ENCODE measurements at regions not wholly inside any gene's neighbourhood (a gene's known extent, or its start where the extent isn't known, plus 50 kb on each side); places are given as distances from the start of the nearest gene placed in this dataset.

DNA sequence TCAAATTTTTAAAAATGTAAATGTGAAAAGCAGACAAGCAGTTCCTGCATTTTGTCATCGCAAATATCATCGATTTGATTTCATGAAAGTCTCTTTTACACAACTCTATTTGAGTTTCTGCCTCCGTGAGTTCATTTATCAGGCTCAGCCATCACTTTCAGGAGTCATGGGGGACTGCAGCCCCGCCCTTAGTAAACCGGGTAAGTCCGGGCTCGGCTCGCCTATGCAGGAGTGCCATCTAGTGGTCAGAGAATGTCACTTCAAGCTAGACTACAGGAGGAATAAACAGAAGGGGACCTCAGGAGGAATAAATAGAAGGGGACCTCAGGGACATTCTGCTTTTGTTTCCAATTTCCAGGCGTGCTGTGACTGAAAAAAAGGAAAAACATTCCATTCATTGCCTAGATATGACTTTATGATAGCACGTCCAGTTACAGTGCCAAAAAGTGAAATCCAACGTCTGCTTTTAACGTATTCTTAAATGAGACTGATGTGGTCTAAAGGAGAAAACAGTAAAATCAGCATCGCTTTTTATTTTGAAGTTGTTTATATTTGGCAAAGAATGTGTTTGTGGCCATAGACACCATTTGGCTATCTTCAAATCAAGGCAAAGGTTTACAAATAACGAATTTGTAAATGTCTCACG, 333.9 kb downstream of the HACE1 start (continued):
- TF ChIP-seq ARHGAP35 (CRISPR knock-in tag; IDR thresholded peaks at IDR 0.05; ENCODE audit: borderline replicate concordance) (no peak), MYC (CRISPR knock-in tag; IDR thresholded peaks at IDR 0.05; ENCODE audit: borderline replicate concordance) (no peak), KMT2B (CRISPR knock-in tag; IDR thresholded peaks at IDR 0.05) (no peak), POLR2AphosphoS5 (IDR thresholded peaks at IDR 0.05; ENCODE audit: low read depth, low read length) (no peak), KDM5A (IDR thresholded peaks at IDR 0.05; ENCODE audit: borderline replicate concordance, low read length) (peak; percentile 29; the same call in 1 of the 2 replicates), ZMAT3 (CRISPR knock-in tag; conservative IDR thresholded peaks at IDR 0.05) (no peak), ZNF333 (CRISPR knock-in tag; IDR thresholded peaks at IDR 0.05; ENCODE audit: borderline replicate concordance) (no peak), MAFG (CRISPR knock-in tag; IDR thresholded peaks at IDR 0.05) (no peak), ZFP36 (IDR thresholded peaks at IDR 0.05; ENCODE audit: borderline replicate concordance, low read depth, low read length, partially characterized antibody) (no peak), RAD21 (CRISPR knock-in tag; IDR thresholded peaks at IDR 0.05) (peak; percentile 80), MEF2D (CRISPR knock-in tag; IDR thresholded peaks at IDR 0.05) (0 out of 2 replicates have a peak, but pooled peaks have one; percentile 38), ETV5 (CRISPR knock-in tag; IDR thresholded peaks at IDR 0.05; ENCODE audit: borderline replicate concordance) (no peak), GATAD2A (CRISPR knock-in tag; IDR thresholded peaks at IDR 0.05) (no peak), DMAP1 (CRISPR knock-in tag; IDR thresholded peaks at IDR 0.05) (no peak), CHD2 (IDR thresholded peaks at IDR 0.05; ENCODE audit: low read depth, low read length) (no peak), ZSCAN29 (CRISPR knock-in tag; conservative IDR thresholded peaks at IDR 0.05) (no peak), PLRG1 (conservative IDR thresholded peaks at IDR 0.05) (no peak), CBX5 (CRISPR knock-in tag; IDR thresholded peaks at IDR 0.05; ENCODE audit: borderline replicate concordance) (no peak), ZNF230 (CRISPR knock-in tag; IDR thresholded peaks at IDR 0.05) (no peak), SALL1 (CRISPR knock-in tag; IDR thresholded peaks at IDR 0.05) (0 out of 2 replicates have a peak, but pooled peaks have one; percentile 31), TP53 (CRISPR knock-in tag; conservative IDR thresholded peaks at IDR 0.05) (no peak)
- TF ChIP-seq, protein P1, sequence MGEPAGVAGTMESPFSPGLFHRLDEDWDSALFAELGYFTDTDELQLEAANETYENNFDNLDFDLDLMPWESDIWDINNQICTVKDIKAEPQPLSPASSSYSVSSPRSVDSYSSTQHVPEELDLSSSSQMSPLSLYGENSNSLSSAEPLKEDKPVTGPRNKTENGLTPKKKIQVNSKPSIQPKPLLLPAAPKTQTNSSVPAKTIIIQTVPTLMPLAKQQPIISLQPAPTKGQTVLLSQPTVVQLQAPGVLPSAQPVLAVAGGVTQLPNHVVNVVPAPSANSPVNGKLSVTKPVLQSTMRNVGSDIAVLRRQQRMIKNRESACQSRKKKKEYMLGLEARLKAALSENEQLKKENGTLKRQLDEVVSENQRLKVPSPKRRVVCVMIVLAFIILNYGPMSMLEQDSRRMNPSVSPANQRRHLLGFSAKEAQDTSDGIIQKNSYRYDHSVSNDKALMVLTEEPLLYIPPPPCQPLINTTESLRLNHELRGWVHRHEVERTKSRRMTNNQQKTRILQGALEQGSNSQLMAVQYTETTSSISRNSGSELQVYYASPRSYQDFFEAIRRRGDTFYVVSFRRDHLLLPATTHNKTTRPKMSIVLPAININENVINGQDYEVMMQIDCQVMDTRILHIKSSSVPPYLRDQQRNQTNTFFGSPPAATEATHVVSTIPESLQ (CRISPR knock-in tag; conservative IDR thresholded peaks at IDR 0.05): no peak
- TF ChIP-seq, protein P2, sequence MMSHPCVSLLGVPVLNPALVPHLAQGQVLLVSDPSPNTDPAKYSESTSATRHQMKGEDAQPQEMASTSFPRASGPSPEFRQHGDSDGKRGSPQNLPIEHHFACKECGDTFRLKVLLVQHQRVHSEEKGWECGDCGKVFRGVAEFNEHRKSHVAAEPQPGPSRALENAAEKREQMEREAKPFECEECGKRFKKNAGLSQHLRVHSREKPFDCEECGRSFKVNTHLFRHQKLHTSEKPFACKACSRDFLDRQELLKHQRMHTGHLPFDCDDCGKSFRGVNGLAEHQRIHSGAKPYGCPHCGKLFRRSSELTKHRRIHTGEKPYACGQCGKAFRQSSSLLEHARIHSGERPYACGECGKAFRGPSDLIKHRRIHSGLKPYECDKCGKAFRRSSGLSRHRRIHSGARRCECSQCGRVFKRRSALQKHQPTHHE (CRISPR knock-in tag; IDR thresholded peaks at IDR 0.05; ENCODE audit: borderline replicate concordance): no peak
- TF ChIP-seq, protein P3, sequence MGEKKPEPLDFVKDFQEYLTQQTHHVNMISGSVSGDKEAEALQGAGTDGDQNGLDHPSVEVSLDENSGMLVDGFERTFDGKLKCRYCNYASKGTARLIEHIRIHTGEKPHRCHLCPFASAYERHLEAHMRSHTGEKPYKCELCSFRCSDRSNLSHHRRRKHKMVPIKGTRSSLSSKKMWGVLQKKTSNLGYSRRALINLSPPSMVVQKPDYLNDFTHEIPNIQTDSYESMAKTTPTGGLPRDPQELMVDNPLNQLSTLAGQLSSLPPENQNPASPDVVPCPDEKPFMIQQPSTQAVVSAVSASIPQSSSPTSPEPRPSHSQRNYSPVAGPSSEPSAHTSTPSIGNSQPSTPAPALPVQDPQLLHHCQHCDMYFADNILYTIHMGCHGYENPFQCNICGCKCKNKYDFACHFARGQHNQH (CRISPR knock-in tag; IDR thresholded peaks at IDR 0.05): no peak
- TF ChIP-seq, protein P4, sequence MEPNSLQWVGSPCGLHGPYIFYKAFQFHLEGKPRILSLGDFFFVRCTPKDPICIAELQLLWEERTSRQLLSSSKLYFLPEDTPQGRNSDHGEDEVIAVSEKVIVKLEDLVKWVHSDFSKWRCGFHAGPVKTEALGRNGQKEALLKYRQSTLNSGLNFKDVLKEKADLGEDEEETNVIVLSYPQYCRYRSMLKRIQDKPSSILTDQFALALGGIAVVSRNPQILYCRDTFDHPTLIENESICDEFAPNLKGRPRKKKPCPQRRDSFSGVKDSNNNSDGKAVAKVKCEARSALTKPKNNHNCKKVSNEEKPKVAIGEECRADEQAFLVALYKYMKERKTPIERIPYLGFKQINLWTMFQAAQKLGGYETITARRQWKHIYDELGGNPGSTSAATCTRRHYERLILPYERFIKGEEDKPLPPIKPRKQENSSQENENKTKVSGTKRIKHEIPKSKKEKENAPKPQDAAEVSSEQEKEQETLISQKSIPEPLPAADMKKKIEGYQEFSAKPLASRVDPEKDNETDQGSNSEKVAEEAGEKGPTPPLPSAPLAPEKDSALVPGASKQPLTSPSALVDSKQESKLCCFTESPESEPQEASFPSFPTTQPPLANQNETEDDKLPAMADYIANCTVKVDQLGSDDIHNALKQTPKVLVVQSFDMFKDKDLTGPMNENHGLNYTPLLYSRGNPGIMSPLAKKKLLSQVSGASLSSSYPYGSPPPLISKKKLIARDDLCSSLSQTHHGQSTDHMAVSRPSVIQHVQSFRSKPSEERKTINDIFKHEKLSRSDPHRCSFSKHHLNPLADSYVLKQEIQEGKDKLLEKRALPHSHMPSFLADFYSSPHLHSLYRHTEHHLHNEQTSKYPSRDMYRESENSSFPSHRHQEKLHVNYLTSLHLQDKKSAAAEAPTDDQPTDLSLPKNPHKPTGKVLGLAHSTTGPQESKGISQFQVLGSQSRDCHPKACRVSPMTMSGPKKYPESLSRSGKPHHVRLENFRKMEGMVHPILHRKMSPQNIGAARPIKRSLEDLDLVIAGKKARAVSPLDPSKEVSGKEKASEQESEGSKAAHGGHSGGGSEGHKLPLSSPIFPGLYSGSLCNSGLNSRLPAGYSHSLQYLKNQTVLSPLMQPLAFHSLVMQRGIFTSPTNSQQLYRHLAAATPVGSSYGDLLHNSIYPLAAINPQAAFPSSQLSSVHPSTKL (CRISPR knock-in tag; IDR thresholded peaks at IDR 0.05): 0 out of 2 replicates have a peak, but pooled peaks have one; percentile 22

All from HepG2 (cell line).